Neural progenitor cell (in vitro differentiated cells): ENCODE measurements at regions not wholly inside any gene's neighbourhood (a gene's known extent, or its start where the extent isn't known, plus 50 kb on each side); places are given as distances from the start of the nearest gene placed in this dataset.

Experiments
- EZH2 ChIP-seq: fragments of 200-600 bp; sonication (generic); IDR thresholded peaks from 2 replicates; pipeline ENCODE4 v1.6.1; 2017; ENCODE audit warnings: antibody characterized with exemption, mild to moderate bottlenecking, moderate library complexity
- EZH2phosphoT487 ChIP-seq: fragments of 200-600 bp; sonication (generic); IDR thresholded peaks from 2 replicates; pipeline ENCODE4 v1.6.1; 2017; ENCODE audit warnings: antibody characterized with exemption
- TF ChIP-seq, protein P1 (sequence below): fragments of 200-600 bp; sonication (generic); IDR thresholded peaks from 2 replicates; pipeline ENCODE4 v1.5.1; 2017; ENCODE audit warnings: antibody characterized with exemption, mild to moderate bottlenecking

DNA sequence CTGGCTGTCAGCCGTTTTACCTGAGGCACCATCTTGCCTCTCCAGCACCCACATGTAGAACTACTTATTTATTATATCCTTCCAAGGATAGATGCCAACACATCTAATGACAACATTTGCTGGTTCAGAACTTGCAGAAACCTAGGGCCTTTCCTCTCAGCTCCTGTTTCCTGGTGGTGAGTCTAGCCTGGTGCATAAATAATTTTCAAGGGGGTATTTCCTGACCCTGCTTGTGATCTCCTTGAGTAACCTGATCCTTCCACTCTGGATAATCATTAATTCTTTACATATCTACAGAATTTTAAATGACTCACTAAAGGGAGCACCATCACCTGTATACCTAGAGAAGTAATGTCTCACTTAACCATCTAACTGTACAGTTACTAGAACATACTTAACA, 153.4 kb downstream of the PPARGC1A start:
- TF ChIP-seq, protein P1, sequence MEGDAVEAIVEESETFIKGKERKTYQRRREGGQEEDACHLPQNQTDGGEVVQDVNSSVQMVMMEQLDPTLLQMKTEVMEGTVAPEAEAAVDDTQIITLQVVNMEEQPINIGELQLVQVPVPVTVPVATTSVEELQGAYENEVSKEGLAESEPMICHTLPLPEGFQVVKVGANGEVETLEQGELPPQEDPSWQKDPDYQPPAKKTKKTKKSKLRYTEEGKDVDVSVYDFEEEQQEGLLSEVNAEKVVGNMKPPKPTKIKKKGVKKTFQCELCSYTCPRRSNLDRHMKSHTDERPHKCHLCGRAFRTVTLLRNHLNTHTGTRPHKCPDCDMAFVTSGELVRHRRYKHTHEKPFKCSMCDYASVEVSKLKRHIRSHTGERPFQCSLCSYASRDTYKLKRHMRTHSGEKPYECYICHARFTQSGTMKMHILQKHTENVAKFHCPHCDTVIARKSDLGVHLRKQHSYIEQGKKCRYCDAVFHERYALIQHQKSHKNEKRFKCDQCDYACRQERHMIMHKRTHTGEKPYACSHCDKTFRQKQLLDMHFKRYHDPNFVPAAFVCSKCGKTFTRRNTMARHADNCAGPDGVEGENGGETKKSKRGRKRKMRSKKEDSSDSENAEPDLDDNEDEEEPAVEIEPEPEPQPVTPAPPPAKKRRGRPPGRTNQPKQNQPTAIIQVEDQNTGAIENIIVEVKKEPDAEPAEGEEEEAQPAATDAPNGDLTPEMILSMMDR, result no peak
- TF ChIP-seq EZH2, result no peak
- TF ChIP-seq EZH2phosphoT487, result no peak
